SK-N-SH (cell line): ENCODE measurements at regions not wholly inside any gene's neighbourhood (a gene's known extent, or its start where the extent isn't known, plus 50 kb on each side); places are given as distances from the start of the nearest gene placed in this dataset.

ENCODE experiments used
- EP300 ChIP-seq, 2 experiments: IDR thresholded peaks; 2 replicates each; pipeline versions ENCODE4 v1.4.0 to v1.6.1; 2012; ENCODE audit warnings: borderline replicate concordance in 1 of 2, low read depth in 1 of 2, low read length in 1 of 2
- RAD21 ChIP-seq: IDR thresholded peaks from 2 replicates; pipeline ENCODE4 v1.6.1; 2012; ENCODE audit warnings: mild to moderate bottlenecking, low read length
- RXRA ChIP-seq: IDR thresholded peaks from 2 replicates; pipeline ENCODE4 v1.4.0; 2012; ENCODE audit warnings: low read depth, mild to moderate bottlenecking, borderline replicate concordance
- SIN3A ChIP-seq: IDR thresholded peaks from 2 replicates; pipeline ENCODE4 v1.6.1; 2012; ENCODE audit warnings: low read depth, mild to moderate bottlenecking, low read length, moderate library complexity, borderline replicate concordance
- TF ChIP-seq, protein P1 (sequence below): fragments of 200-600 bp; sonication (generic); IDR thresholded peaks from 2 replicates; pipeline ENCODE4 v1.6.1; 2017; ENCODE audit warnings: antibody characterized with exemption, mild to moderate bottlenecking, moderate library complexity

DNA sequence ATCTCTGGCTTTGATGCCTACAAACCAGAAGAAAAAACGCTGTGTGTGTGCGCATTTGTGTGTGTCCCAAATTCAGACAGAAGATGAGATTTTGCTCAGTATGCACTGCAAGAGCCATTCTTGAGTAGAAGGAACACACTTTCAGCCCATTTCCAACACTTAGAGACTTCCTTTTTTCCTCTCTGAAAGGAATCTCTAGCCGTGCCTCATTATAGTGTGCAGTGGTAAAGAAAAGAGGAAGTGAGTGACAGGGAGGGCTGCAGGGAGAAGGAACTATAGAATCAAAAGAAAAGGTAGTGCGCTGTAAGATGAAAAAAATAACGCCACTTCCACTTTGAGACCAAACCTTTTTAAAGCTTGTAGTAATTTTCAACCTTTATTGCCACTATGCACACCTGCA, 1400.9 kb upstream of the FLRT2 start:
- TF ChIP-seq, protein P1, sequence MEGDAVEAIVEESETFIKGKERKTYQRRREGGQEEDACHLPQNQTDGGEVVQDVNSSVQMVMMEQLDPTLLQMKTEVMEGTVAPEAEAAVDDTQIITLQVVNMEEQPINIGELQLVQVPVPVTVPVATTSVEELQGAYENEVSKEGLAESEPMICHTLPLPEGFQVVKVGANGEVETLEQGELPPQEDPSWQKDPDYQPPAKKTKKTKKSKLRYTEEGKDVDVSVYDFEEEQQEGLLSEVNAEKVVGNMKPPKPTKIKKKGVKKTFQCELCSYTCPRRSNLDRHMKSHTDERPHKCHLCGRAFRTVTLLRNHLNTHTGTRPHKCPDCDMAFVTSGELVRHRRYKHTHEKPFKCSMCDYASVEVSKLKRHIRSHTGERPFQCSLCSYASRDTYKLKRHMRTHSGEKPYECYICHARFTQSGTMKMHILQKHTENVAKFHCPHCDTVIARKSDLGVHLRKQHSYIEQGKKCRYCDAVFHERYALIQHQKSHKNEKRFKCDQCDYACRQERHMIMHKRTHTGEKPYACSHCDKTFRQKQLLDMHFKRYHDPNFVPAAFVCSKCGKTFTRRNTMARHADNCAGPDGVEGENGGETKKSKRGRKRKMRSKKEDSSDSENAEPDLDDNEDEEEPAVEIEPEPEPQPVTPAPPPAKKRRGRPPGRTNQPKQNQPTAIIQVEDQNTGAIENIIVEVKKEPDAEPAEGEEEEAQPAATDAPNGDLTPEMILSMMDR = no peak
- no peak for TF ChIP-seq RXRA
- TF ChIP-seq RAD21 = no peak
- no peak for TF ChIP-seq EP300 (IDR thresholded peaks at IDR 0.05; ENCODE audit: borderline replicate concordance in 1 of 2, low read depth in 1 of 2, low read length in 1 of 2)
- no peak for TF ChIP-seq SIN3A
